ENCODE measurements at regions not wholly inside any gene's neighbourhood (a gene's known extent, or its start where the extent isn't known, plus 50 kb on each side); places are given as distances from the start of the nearest gene placed in this dataset.

DNA sequence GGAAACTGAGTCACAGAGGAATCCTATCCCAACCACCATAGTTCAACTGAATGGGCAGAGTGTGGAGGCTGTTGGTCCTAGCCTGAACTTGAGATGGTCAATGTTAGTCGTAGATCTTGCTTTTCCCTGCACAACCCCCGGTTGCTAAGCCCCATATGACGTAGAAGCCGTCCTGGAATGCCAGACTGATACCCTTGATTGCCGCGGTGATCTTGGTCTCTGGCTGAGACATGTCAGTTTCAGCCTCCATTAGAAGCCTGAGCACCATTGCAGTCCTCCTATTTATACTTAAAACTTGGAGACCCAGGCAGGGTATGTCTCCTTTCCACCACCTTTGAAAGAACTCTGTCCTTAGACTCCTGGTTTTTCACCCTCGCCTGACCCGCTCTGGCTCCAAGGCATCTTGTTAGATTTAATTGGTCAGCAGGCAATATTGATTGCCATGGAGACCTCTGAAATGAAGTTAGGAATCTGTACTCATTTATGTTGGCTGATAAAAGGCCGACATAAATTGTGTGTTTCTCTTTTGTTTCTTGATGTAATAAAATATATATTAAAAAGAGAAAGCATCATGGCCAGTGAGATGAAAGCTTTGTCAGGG lies 53.4 kb downstream of the RPLP1 start:
- no peak for DNase-seq (ENCODE audit: low read depth)

GRCh38 chr15:69508659-69509058 lies 56.0 kb downstream of the RPLP1 start:
- no peak for DNase-seq (ENCODE audit: low read depth)

DNA sequence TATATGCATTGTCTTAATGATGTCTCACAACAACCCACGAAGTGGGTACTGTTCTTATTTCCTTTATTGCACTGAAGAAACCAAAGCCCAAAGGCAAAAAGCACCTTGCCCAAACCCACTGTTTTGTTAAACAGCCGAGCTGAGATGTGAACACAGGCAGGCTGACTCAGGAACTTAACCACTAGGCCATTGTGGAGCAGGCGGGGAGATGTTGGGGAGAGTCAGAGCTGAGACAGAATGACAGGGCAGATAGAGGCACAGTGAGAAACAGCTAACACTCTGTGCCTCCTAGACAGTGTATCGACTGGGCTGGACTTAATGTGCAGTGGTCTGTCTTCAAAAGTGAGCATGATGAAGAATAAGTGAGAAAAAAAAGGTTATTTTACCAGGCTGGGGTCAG lies 56.5 kb downstream of the RPLP1 start:
- DNase-seq (ENCODE audit: low read depth) = no peak

- DNase-seq (ENCODE audit: low read depth) = no peak
These were observed 57.9 kb downstream of the RPLP1 start for GRCh38 chr15:69510556-69510955.

- no peak for DNase-seq (ENCODE audit: low read depth)
These were observed 58.4 kb downstream of the RPLP1 start for GRCh38 chr15:69511015-69511414.

DNA sequence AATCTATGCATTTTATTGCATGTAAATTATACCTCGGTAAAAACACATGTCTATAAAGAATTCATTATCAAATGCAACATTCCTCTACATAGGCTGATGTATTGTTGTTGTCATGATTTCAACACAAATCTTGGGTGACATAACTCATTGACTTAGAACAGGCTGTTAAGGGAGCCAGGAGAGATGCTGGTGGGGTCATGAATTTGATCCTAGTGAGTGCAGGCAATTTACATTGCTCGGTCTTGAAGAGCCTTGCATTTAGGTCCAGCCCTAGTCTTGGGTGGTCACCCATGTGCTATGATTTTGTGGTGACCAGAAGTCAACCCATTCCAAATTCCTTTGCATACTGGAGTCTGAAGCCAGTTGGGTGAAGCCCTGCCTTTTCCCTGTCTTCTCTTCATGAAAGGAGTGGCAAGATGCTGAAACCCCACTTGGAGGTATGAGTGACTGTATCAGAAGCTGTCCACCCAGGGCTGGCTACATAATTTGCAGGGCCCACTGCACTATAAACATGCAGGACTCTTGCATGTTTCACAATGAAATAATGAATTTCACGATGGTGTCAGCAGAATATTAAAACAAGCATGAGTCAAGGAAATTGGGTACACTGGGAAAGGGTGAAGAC lies 59.2 kb downstream of the RPLP1 start:
- DNase-seq (ENCODE audit: low read depth) = no peak

- DNase-seq (ENCODE audit: low read depth) = no peak
These were observed 60.9 kb downstream of the RPLP1 start for GRCh38 chr15:69513450-69513960.

- DNase-seq (ENCODE audit: low read depth) = no peak
These were observed 61.4 kb downstream of the RPLP1 start for GRCh38 chr15:69513986-69514385.

DNA sequence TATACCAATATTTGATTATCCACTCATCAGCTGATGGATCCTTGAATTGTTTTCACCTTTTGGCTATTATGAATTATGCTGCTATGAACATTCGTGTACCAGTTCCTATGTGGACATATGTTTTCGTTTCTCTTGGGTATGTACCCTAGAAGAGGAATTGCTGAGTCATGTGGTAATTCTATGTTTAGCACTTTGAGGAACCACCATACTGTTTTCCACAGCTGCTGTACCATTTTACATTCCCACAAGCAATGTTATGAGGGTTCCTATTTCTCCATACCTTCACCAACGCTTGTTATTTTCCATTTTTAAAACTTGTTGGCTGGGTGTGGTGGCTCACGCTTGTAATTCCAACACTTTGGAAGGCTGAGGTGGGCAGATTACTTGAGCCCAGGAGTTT lies 62.9 kb downstream of the RPLP1 start:
- DNase-seq (ENCODE audit: low read depth) = no peak

DNA sequence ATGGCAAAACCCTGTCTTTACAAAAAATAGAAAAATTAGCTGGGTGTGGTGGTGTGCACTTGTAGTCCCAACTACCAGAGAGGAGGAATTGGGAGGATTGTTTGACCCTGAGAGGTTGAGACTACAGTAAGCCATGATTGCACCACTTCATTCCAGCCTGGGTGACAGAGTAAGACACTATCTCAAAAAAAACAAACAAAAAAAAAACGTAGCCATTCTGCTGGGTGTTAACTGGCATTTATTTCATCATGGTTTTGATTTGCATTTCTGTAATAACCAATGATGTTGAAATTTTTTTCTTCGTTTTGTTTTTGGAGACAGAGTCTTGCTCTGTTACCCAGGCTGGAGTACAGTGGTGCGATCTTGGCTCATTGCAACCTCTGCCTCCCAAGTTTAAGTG lies 63.3 kb downstream of the RPLP1 start:
- DNase-seq (ENCODE audit: low read depth) = no peak

GRCh38 chr15:69517052-69517451 lies 64.4 kb downstream of the RPLP1 start:
- DNase-seq (ENCODE audit: low read depth) = no peak

GRCh38 chr15:69518806-69519205 lies 66.2 kb downstream of the RPLP1 start:
- no peak for DNase-seq (ENCODE audit: low read depth)

DNA sequence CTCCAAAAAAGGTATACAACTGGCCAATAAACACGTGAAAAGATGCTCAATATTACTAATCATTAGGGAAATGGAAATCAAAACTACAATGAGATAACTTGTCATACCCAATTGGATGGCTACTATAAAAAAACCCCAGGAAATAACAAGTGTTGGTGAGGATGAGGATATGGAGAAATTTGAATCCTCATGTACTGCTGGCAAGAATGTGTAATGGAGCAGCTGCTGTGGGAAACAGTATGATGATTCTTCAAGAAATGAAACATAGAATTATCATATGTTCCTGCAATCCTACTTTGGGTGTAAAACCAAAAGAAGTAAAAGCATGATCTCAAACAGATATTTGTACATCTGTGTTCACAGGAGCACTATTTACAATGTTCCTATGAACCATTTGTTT lies 67.4 kb downstream of the RPLP1 start:
- DNase-seq (ENCODE audit: low read depth) = no peak

DNA sequence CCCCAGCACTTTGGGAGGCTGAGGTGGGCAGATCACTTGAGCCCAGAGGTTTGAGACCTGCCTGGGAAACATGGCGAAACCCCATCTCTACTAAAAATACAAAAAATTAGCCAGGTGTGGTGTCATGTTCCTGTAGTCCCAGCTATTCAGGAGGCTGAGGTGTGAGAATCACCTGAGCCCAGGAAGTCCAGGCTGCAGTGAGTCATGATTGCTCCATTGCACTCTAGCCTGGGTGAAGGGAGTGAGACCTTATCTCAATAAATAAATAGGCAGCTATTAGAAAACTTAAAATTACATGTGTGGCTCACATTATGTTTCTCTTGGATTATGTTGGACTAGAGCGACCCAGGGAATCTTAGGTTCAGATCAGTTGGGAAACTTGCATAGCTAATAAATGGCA lies 69.7 kb downstream of the RPLP1 start:
- no peak for DNase-seq (ENCODE audit: low read depth)

DNA sequence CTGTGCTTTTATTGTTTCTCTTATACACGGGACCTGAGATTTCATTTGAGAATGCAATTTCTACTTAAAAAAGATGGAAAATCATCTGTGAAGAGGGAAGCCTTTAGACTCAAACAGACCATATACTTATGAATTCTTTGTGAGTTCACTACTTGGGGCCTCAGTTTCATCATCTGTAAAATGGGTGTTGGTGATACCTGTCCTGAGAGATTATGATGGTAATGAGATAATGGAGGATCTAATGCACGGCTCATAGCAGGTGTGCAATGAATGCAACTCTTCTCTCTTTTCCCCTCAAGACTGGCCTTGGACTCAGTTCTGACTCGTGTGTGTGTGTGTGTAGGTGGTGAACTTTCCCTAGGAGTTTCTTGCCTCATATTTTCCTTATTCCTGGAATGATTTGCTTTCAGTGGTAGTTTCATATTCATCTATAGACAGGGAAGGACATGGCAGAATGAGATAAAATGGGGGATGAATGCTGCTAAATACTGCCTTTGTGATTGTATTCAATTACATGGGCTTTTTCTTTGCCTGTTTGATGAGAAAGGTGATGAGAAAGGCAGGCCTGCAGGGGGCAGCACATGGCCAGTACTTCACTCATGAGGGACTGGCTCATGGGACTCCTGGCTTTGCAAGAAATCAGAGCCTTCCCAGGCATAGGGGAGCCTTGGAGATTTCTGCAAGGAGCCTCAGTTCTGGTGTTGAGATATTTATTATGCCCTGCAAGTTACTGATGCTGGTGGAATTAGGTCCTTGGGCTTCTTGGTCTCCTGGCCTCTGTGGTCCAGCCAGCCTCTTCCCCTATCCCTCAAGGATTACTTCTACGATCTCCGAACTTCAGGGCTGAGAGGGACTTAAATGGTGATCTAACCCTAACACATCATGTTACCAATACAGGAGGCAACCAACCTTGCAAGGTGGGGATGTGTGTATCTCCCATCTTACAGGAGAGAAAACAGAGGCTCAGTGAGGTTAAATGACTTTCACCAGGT lies 70.7 kb downstream of the RPLP1 start:
- DNase-seq (ENCODE audit: low read depth) = no peak

GRCh38 chr15:69524296-69524695 lies 71.7 kb downstream of the RPLP1 start:
- DNase-seq (ENCODE audit: low read depth) = no peak

DNA sequence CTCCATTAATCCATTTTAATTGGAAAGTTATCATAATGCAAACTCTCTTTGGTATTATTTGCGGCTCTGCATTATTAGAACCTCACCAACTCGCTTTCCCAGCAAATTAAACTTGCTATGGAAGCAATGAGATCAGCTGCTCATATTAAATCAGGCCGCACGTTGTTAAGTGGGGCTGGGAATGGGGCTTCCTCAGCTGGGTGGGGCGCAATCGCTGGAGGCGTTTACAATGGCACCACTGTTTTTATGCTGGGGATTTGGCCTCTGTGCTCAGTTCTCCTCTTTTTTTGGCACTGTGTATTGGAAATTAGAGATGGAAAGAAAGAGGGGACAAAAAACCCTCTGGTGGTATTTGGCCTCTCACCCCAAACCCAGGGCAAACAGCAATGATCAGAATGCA lies 72.2 kb downstream of the RPLP1 start:
- no peak for DNase-seq (ENCODE audit: low read depth)

GRCh38 chr15:69525543-69525942 lies 72.9 kb downstream of the RPLP1 start:
- DNase-seq (ENCODE audit: low read depth) = no peak

DNA sequence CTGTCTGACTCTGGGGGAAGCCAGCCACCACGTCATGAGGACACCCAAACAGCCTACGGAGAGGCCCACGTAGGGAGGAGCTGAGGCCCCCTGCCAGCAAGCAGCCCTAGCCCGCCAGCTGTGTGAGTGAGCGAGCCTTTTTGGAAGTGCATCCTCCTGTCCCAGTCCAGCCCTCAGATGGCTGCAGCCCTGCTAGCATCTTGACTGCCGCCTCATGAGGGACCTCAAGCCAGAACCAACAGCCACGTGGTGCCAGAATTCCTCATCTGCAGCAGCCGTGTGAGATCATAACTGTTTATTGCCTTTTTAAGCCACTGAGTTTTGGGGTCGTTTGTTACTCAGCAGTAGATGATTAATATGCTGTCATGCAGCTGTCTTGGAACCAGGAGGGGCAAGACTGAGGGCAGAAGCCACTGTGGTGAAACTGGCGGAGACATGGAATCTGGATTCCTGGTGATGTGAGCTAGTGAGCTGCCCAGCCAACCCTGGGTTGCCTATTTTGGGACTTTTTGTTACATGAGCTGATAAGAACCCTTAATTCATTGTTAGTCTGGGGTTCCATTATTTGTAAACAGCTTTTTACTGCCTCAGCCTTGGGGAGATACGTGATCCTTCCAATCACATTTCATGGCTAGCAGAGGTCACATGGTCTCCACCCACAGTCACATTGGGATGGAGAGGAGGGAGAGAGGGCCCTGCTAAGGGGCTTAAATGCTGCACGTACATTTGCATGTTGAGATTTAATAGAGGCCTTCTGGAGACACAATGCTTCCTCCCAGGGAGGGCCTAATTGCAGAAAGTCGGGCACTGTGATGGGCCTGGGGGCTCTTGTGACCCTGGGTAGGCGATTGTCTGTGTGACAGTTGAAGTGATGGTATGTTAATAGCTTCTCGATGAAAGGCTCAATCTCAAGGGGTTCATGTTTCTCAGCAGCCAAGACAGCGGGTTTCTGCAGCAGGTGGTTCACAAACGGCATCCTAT lies 73.8 kb downstream of the RPLP1 start:
- no peak for DNase-seq (ENCODE audit: low read depth)

DNA sequence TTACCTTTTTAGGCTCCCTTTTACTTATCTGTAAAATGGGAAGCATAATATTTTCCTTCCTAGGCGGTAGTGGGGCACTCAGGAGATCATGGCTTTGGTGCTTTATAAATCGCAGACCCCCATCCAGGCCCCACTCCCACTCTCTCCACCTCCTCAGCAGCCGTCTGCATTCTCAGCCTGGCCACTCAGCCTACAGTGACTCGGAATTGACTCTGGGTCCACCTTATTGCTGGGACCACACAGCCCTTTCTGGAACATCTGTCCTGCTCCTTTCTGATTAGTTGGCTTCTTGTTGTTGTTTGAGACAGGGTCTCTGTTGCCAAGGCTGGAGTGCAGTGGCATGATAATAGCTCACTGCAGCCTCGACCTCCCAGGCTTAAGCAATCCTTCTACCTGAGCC lies 76.5 kb downstream of the RPLP1 start:
- DNase-seq (ENCODE audit: low read depth) = no peak

GRCh38 chr15:69529961-69530633 lies 77.5 kb downstream of the RPLP1 start:
- no peak for DNase-seq (ENCODE audit: low read depth)

Measured in CMK (cell line).